IMR-90 (cell line): ENCODE measurements at regions not wholly inside any gene's neighbourhood (a gene's known extent, or its start where the extent isn't known, plus 50 kb on each side); places are given as distances from the start of the nearest gene placed in this dataset.

Experiments
- ATAC-seq: fragments of 200-7000 bp; cut with Tn5 transposase; 2 replicates; pipeline ENCODE4 v1.9.1; 2020; ENCODE audit warnings: low read depth, mild to moderate bottlenecking, moderate library complexity
- BruUV-seq: library from RNA; stranded (reverse); fragments of 400-500 nt; replicated peaks from 2 replicates; lab custom pipeline; 2021; lab: Mats Ljungman, UMichigan
- CTCF ChIA-PET: fragments of 300-600 bp; formaldehyde crosslinking; extraction: SDS; loops from one replicate; lab custom pipeline; 2021; ENCODE audit warnings: antibody characterized with exemption; lab: Yijun Ruan, JAX
- POLR2A ChIA-PET: fragments of 300-600 bp; sonication (Branson Sonifier 250); formaldehyde crosslinking; loops from one replicate; lab custom pipeline; 2022; ENCODE audit warnings: antibody characterized with exemption; ENCODE audit not compliant: unreplicated experiment; lab: Charles Lee
- DNase-seq: peaks from one replicate; pipeline ENCODE4 v3.0.0; 2013
- H2AFZ ChIP-seq: replicated peaks from 2 replicates; pipeline ENCODE3; 2013; ENCODE audit warnings: low read length, mild to moderate bottlenecking; ENCODE audit not compliant: poor library complexity
- H2AK5ac ChIP-seq: 2 replicates; pipeline ENCODE4 v1.6.1; 2013; ENCODE audit warnings: low read depth, low read length, inconsistent platforms
- H2AK9ac ChIP-seq: replicated peaks from 2 replicates; pipeline ENCODE3; 2013; ENCODE audit warnings: mild to moderate bottlenecking, low read depth, low read length, moderate library complexity; ENCODE audit not compliant: poor library complexity
- H2BK120ac ChIP-seq: 2 replicates; pipeline ENCODE4 v1.6.1; 2013; ENCODE audit warnings: low read depth, low read length, inconsistent platforms
- H2BK15ac ChIP-seq: 3 replicates; pipeline ENCODE4 v1.6.1; 2013; ENCODE audit warnings: low read depth, low read length, inconsistent platforms
- H2BK20ac ChIP-seq: 2 replicates; pipeline ENCODE4 v1.6.1; 2013; ENCODE audit warnings: low read depth, mild to moderate bottlenecking, inconsistent platforms, low read length, moderate library complexity
- H2BK5ac ChIP-seq: 2 replicates; pipeline ENCODE4 v1.6.1; 2013; ENCODE audit warnings: mild to moderate bottlenecking, low read depth, low read length, inconsistent platforms; ENCODE audit not compliant: poor library complexity, severe bottlenecking
- H3K14ac ChIP-seq: replicated peaks from 2 replicates; pipeline ENCODE4 v1.6.1; 2013; ENCODE audit warnings: low read depth, low read length, inconsistent platforms
- H3K18ac ChIP-seq: 2 replicates; pipeline ENCODE4 v1.6.1; 2013; ENCODE audit warnings: low read depth, low read length, control low read depth
- H3K23ac ChIP-seq: 2 replicates; pipeline ENCODE4 v1.6.1; 2013; ENCODE audit warnings: low read depth, low read length, inconsistent platforms
- H3K27ac ChIP-seq: 2 replicates; pipeline ENCODE4 v1.5.1; 2013; ENCODE audit warnings: mild to moderate bottlenecking, control low read depth, low read length; ENCODE audit not compliant: insufficient read depth
- H3K27me3 ChIP-seq: 2 replicates; pipeline ENCODE4 v1.6.1; 2013; ENCODE audit warnings: low read length; ENCODE audit not compliant: control insufficient read depth, insufficient read depth
- H3K36me3 ChIP-seq: 2 replicates; pipeline ENCODE4 v1.6.1; 2013; ENCODE audit warnings: low read length, mixed read lengths; ENCODE audit not compliant: control insufficient read depth, insufficient read depth
- H3K4ac ChIP-seq: 2 replicates; pipeline ENCODE4 v1.6.1; 2013; ENCODE audit warnings: low read depth, low read length, inconsistent platforms
- H3K4me1 ChIP-seq: 2 replicates; pipeline ENCODE4 v1.6.1; 2013; ENCODE audit warnings: low read length, mixed read lengths; ENCODE audit not compliant: control insufficient read depth, insufficient read depth
- H3K4me2 ChIP-seq: 2 replicates; pipeline ENCODE4 v1.6.1; 2013; ENCODE audit warnings: low read depth, mild to moderate bottlenecking, control low read depth, low read length, moderate library complexity
- H3K4me3 ChIP-seq: 2 replicates; pipeline ENCODE4 v1.5.1; 2013; ENCODE audit warnings: low read depth, mild to moderate bottlenecking, control low read depth, low read length, moderate library complexity; ENCODE audit not compliant: insufficient read depth
- H3K56ac ChIP-seq: 2 replicates; pipeline ENCODE4 v1.6.1; 2013; ENCODE audit warnings: low read length, inconsistent platforms; ENCODE audit not compliant: insufficient read depth; ENCODE audit errors: extremely low read depth
- H3K79me1 ChIP-seq, 2 experiments: 2 replicates each; pipeline ENCODE4 v1.6.1; 2013; ENCODE audit warnings: low read length in 2 of 2, inconsistent platforms in 1 of 2, low read depth in 1 of 2
- H3K9ac ChIP-seq: 2 replicates; pipeline ENCODE4 v1.6.1; 2013; ENCODE audit warnings: low read depth, low read length, control low read depth
- H3K9me1 ChIP-seq: 2 replicates; pipeline ENCODE4 v1.6.1; 2013; ENCODE audit warnings: low read length, inconsistent platforms; ENCODE audit not compliant: insufficient read depth
- H3K9me3 ChIP-seq: 2 replicates; pipeline ENCODE4 v1.6.1; 2013; ENCODE audit warnings: low read length; ENCODE audit not compliant: control insufficient read depth, insufficient read depth
- H4K20me1 ChIP-seq: 2 replicates; pipeline ENCODE4 v1.6.1; 2013; ENCODE audit warnings: low read length, inconsistent platforms; ENCODE audit not compliant: insufficient read depth
- H4K5ac ChIP-seq: 2 replicates; pipeline ENCODE4 v1.6.1; 2013; ENCODE audit warnings: mild to moderate bottlenecking, low read depth, low read length, control low read depth
- H4K8ac ChIP-seq, 2 experiments: 2 replicates each; pipeline ENCODE4 v1.6.1; 2013; ENCODE audit warnings: low read depth in 2 of 2, low read length in 2 of 2, control low read depth in 1 of 2, inconsistent platforms in 1 of 2
- H4K91ac ChIP-seq: 2 replicates; pipeline ENCODE4 v1.6.1; 2013; ENCODE audit warnings: low read depth, low read length, inconsistent platforms; ENCODE audit not compliant: insufficient read depth
- BHLHE40 ChIP-seq: fragments of 150-350 bp; IDR thresholded peaks from 2 replicates; pipeline ENCODE4 v1.6.1; 2016; ENCODE audit warnings: mild to moderate bottlenecking, low read depth, low read length
- CEBPB ChIP-seq: IDR thresholded peaks from 2 replicates; pipeline ENCODE4 v1.6.1; 2012; ENCODE audit warnings: low read depth, low read length, improper control_type of control experiment
- CHD1 ChIP-seq: IDR thresholded peaks from 2 replicates; pipeline ENCODE4 v1.6.1; 2012; ENCODE audit warnings: low read depth, low read length, improper control_type of control experiment
- CTCF ChIP-seq: conservative IDR thresholded peaks from 2 replicates; pipeline ENCODE4 v1.5.1; 2012; ENCODE audit warnings: mild to moderate bottlenecking, low read depth, low read length, improper control_type of control experiment
- ELK1 ChIP-seq: fragments of 150-350 bp; IDR thresholded peaks from 2 replicates; pipeline ENCODE4 v1.6.1; 2016; ENCODE audit warnings: low read depth, mild to moderate bottlenecking, low read length, moderate library complexity, borderline replicate concordance
- FOS ChIP-seq: fragments of 150-350 bp; IDR thresholded peaks from 2 replicates; pipeline ENCODE4 v1.6.1; 2016; ENCODE audit warnings: low read depth, low read length
- MAFK ChIP-seq: IDR thresholded peaks from 2 replicates; pipeline ENCODE4 v1.6.1; 2012; ENCODE audit warnings: low read depth, low read length, improper control_type of control experiment
- MAZ ChIP-seq: IDR thresholded peaks from 2 replicates; pipeline ENCODE4 v1.6.1; 2012; ENCODE audit warnings: low read depth, mild to moderate bottlenecking, low read length, improper control_type of control experiment, moderate library complexity, borderline replicate concordance
- MXI1 ChIP-seq: IDR thresholded peaks from 2 replicates; pipeline ENCODE4 v1.6.1; 2012; ENCODE audit warnings: low read depth, mild to moderate bottlenecking, low read length, moderate library complexity, borderline replicate concordance
- POLR2A ChIP-seq: IDR thresholded peaks from 2 replicates; pipeline ENCODE4 v1.6.1; 2012; ENCODE audit warnings: mild to moderate bottlenecking, low read depth, low read length
- RFX5 ChIP-seq: IDR thresholded peaks from 2 replicates; pipeline ENCODE4 v1.8.0; 2012; ENCODE audit warnings: low read depth, mild to moderate bottlenecking, low read length, moderate library complexity
- SMC3 ChIP-seq: fragments of 150-350 bp; IDR thresholded peaks from 2 replicates; pipeline ENCODE4 v1.6.1; 2016; ENCODE audit warnings: low read depth, mild to moderate bottlenecking, antibody characterized with exemption, low read length, moderate library complexity
- WGBS, 2 experiments: methylation state at CpG; one replicate each; pipeline versions ENCODE4 v1.1.5 to v1.1.7; 2013; ENCODE audit warnings: missing lambda C conversion rate in 2 of 2; ENCODE audit not compliant: insufficient read length in 1 of 2; ENCODE audit errors: extremely low coverage in 2 of 2; 5-methylcytosine and 5-hydroxymethylcytosine counted together
- dilution Hi-C: fragments of 300-500 bp; cut with HindIII; formaldehyde crosslinking; loops from one replicate; pipeline ENCODE4 v1.14.3; 2018; ENCODE audit warnings: low sequenced_read_pairs; ENCODE audit not compliant: unreplicated experiment
- in situ Hi-C: fragments of 300-500 bp; cut with MboI; formaldehyde crosslinking; loops from 3 replicates; pipeline ENCODE4 v1.14.3; 2019; ENCODE audit warnings: low sequenced_read_pairs, inconsistent platforms, mixed read lengths
- intact Hi-C: fragments of 100-400 bp; cut with micrococcal nuclease; formaldehyde crosslinking; loops from 2 replicates; pipeline ENCODE4 v1.10.0; 2022
- TF ChIP-seq, protein P1 (sequence below): fragments of 150-350 bp; IDR thresholded peaks from 2 replicates; pipeline ENCODE4 v1.6.1; 2017; ENCODE audit warnings: mild to moderate bottlenecking, antibody characterized with exemption, low read length, low read depth

DNA sequence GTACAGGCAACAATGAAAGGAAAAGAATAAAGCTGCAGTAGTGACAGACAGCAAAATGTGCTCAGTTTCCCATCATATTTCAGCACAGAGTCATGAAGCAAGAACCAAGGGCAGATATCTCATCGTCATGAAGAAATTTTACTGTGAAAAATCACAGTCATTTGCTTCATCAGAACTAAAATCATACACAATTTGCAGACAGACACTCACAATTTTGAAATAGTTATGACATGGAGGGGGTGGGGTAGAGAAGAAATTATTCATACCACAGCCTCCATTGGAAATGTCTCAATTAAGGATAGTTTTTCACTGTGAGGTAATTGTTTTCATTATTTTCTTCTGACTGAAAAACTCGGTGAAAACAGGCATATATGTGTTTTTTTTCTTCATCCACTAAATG lies 78.8 kb upstream of the CNTN3 start:
- Histone ChIP-seq H3K23ac (no peak overlapping the region), H3K4me2 (no peak overlapping the region), H3K9me3 (no peaks in the 10 kb centered on the region), H3K36me3 (no peaks in the 10 kb centered on the region), H2BK120ac (no peak overlapping the region), H3K27me3 (no peaks in the 10 kb centered on the region), H3K56ac (no peak overlapping the region), H2BK20ac (no peak overlapping the region), H3K27ac (no peak overlapping the region), H3K9ac (no peak overlapping the region), H4K91ac (no peak overlapping the region), H2BK5ac (no peak overlapping the region), H3K9me1 (no peaks in the 10 kb centered on the region), H4K20me1 (no peaks in the 10 kb centered on the region), H3K4ac (no peak overlapping the region), H4K5ac (no peak overlapping the region), H3K14ac (no peak overlapping the region), H3K4me3 (no peak overlapping the region), H2AK5ac (no peak overlapping the region), H2AFZ (no peak overlapping the region), H3K18ac (no peak overlapping the region), H3K4me1 (no peaks in the 10 kb centered on the region), H2BK15ac (no peak overlapping the region), H4K8ac (no peak overlapping the region), H2AK9ac (no peak overlapping the region), H3K79me1 (no peaks in the 10 kb centered on the region)
- dilution Hi-C loops (no loop called here), intact Hi-C loops (no loop called here), in situ Hi-C loops (no loop called here)
- no TSS peak for BruUV-seq
- ChIA-PET CTCF (no interaction called here), POLR2A (no interaction called here)
- no peak for DNase-seq
- WGBS, 2 experiments: no CpG with 5 or more reads among the region's 2 CpGs
- no peak for ATAC-seq
- TF ChIP-seq CHD1 (no peak), POLR2A (no peak), MXI1 (no peak), CTCF (no peak), CEBPB (no peak), RFX5 (no peak), MAZ (no peak), ELK1 (no peak), SMC3 (no peak), MAFK (no peak), FOS (no peak), BHLHE40 (no peak)
- TF ChIP-seq, protein P1, sequence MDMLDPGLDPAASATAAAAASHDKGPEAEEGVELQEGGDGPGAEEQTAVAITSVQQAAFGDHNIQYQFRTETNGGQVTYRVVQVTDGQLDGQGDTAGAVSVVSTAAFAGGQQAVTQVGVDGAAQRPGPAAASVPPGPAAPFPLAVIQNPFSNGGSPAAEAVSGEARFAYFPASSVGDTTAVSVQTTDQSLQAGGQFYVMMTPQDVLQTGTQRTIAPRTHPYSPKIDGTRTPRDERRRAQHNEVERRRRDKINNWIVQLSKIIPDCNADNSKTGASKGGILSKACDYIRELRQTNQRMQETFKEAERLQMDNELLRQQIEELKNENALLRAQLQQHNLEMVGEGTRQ: no peak
